Upper lobe of right lung (tissue), 1 donor: ENCODE measurements at regions not wholly inside any gene's neighbourhood (a gene's known extent, or its start where the extent isn't known, plus 50 kb on each side); places are given as distances from the start of the nearest gene placed in this dataset.

ENCODE experiments used
- ATAC-seq: fragments of 200-7000 bp; cut with Tn5 transposase; one replicate; pipeline ENCODE4 v1.9.1; 2020; ENCODE audit warnings: mild to moderate bottlenecking, moderate library complexity
- DNase-seq: peaks from one replicate; pipeline ENCODE4 v3.0.0-alpha.2; 2020
- H3K27ac ChIP-seq: fragments of 200-600 bp; one replicate; pipeline ENCODE4 v1.8.0; 2022
- H3K27me3 ChIP-seq: fragments of 200-600 bp; one replicate; pipeline ENCODE4 v1.8.0; 2022; ENCODE audit warnings: mild to moderate bottlenecking
- H3K36me3 ChIP-seq: fragments of 200-600 bp; one replicate; pipeline ENCODE4 v1.8.0; 2022
- H3K4me1 ChIP-seq: fragments of 200-600 bp; one replicate; pipeline ENCODE4 v1.8.0; 2022
- H3K4me3 ChIP-seq: fragments of 200-600 bp; one replicate; pipeline ENCODE4 v1.8.0; 2022; ENCODE audit warnings: mild to moderate bottlenecking
- H3K9me3 ChIP-seq: fragments of 200-600 bp; one replicate; pipeline ENCODE4 v1.8.0; 2022
- intact Hi-C: fragments of 100-400 bp; cut with DNase I; formaldehyde crosslinking; loops from one replicate; pipeline ENCODE4 v1.11.0; 2022
- TF ChIP-seq, protein P1 (sequence below): fragments of 200-600 bp; IDR thresholded peaks from one replicate; pipeline ENCODE4 v1.8.0; 2022; ENCODE audit warnings: antibody characterized with exemption
- donor health status: DM: no; HTN: yes; CAD: no; lungs with severe emphysema.

GRCh38 chr12:19836056-19836455 lies 396.8 kb downstream of the AEBP2 start:
- TF ChIP-seq, protein P1, sequence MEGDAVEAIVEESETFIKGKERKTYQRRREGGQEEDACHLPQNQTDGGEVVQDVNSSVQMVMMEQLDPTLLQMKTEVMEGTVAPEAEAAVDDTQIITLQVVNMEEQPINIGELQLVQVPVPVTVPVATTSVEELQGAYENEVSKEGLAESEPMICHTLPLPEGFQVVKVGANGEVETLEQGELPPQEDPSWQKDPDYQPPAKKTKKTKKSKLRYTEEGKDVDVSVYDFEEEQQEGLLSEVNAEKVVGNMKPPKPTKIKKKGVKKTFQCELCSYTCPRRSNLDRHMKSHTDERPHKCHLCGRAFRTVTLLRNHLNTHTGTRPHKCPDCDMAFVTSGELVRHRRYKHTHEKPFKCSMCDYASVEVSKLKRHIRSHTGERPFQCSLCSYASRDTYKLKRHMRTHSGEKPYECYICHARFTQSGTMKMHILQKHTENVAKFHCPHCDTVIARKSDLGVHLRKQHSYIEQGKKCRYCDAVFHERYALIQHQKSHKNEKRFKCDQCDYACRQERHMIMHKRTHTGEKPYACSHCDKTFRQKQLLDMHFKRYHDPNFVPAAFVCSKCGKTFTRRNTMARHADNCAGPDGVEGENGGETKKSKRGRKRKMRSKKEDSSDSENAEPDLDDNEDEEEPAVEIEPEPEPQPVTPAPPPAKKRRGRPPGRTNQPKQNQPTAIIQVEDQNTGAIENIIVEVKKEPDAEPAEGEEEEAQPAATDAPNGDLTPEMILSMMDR = no peak
- DNase-seq (no peak), ATAC-seq (no peak)
- Histone ChIP-seq H3K27me3 (no peaks in the 10 kb centered on the region), H3K9me3 (no peaks in the 10 kb centered on the region), H3K36me3 (no peaks in the 10 kb centered on the region), H3K27ac (no peak overlapping the region), H3K4me1 (no peaks in the 10 kb centered on the region), H3K4me3 (no peak overlapping the region)
- intact Hi-C loops = no loop called here

DNA sequence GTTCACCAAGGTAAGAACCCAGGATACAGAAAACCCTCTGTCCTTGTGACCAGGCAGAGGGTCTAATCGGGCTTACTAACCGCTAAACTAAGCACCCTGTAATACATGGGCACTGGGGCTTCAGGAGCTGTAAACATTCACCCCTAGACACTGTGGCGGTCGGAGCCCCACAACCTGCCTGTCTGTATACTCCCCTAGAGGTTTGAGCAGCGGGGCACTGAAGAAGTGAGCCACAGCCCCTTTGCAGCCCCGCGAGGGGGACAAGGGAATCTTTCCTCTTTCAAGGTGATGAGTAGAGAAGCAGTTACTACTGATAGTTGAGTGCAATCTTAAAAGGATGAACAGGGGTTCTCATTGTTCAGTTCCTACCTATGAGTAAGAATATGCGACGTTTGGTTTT lies 397.2 kb downstream of the AEBP2 start:
- DNase-seq = no peak
- Histone ChIP-seq H3K27ac (no peak overlapping the region), H3K4me1 (no peaks in the 10 kb centered on the region), H3K36me3 (no peaks in the 10 kb centered on the region), H3K4me3 (no peak overlapping the region), H3K9me3 (no peaks in the 10 kb centered on the region), H3K27me3 (no peaks in the 10 kb centered on the region)
- intact Hi-C loops = no loop called here
- TF ChIP-seq, protein P1 = no peak
- no peak for ATAC-seq

DNA sequence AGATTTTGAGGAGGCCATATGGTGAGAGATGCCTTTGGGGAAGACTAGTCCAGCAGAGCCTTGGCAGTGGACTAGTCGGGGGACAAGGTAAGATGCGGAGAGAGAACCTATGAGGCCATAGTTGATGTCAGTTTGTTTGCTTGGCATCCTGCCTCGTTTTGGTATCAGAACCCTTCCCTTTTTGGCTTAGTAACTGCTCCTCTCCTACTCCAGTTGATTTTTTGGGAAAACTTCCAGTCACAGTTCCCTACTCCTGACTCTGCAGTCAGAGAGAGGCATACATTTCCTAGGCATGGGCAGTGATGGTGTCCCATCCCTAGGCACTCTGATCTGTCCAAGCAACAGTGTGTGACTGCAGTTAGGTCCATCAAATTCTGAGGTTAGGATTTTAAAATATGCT lies 398.3 kb downstream of the AEBP2 start:
- Histone ChIP-seq H3K9me3 (no peaks in the 10 kb centered on the region), H3K27ac (no peak overlapping the region), H3K4me3 (no peak overlapping the region), H3K4me1 (no peaks in the 10 kb centered on the region), H3K36me3 (no peaks in the 10 kb centered on the region), H3K27me3 (no peaks in the 10 kb centered on the region)
- DNase-seq (no peak), ATAC-seq (no peak)
- intact Hi-C loops = no loop called here
- TF ChIP-seq, protein P1 = no peak

GRCh38 chr12:19841451-19841850 lies 402.2 kb downstream of the AEBP2 start:
- ATAC-seq = no peak
- no peak for DNase-seq
- TF ChIP-seq, protein P1 = no peak
- H3K27ac ChIP-seq = no peak overlapping the region
- H3K36me3 ChIP-seq = no peaks in the 10 kb centered on the region
- no peaks in the 10 kb centered on the region for H3K27me3 ChIP-seq
- H3K9me3 ChIP-seq = no peaks in the 10 kb centered on the region
- no peak overlapping the region for H3K4me3 ChIP-seq
- intact Hi-C loops = no loop called here
- no peaks in the 10 kb centered on the region for H3K4me1 ChIP-seq

- intact Hi-C loops = no loop called here
- ATAC-seq (no peak), DNase-seq (no peak)
- TF ChIP-seq, protein P1 = no peak
- H3K27ac ChIP-seq = no peak overlapping the region
- H3K27me3 ChIP-seq = no peaks in the 10 kb centered on the region
- no peaks in the 10 kb centered on the region for H3K4me1 ChIP-seq
- no peaks in the 10 kb centered on the region for H3K9me3 ChIP-seq
- no peak overlapping the region for H3K4me3 ChIP-seq
- H3K36me3 ChIP-seq = no peaks in the 10 kb centered on the region
These were observed 402.8 kb downstream of the AEBP2 start for GRCh38 chr12:19842116-19842515.

- no peaks in the 10 kb centered on the region for H3K36me3 ChIP-seq
- no peak overlapping the region for H3K4me3 ChIP-seq
- ATAC-seq (no peak), DNase-seq (no peak)
- intact Hi-C loops = no loop called here
- TF ChIP-seq, protein P1 = no peak
- H3K27ac ChIP-seq = no peak overlapping the region
- no peaks in the 10 kb centered on the region for H3K9me3 ChIP-seq
- H3K4me1 ChIP-seq = no peaks in the 10 kb centered on the region
- H3K27me3 ChIP-seq = no peaks in the 10 kb centered on the region
These were observed 404.9 kb downstream of the AEBP2 start for GRCh38 chr12:19844224-19844623.
